ENCODE measurements at regions not wholly inside any gene's neighbourhood (a gene's known extent, or its start where the extent isn't known, plus 50 kb on each side); places are given as distances from the start of the nearest gene placed in this dataset.
"Not testable (repeated sequence)": the region's sequence is repeated elsewhere in the genome, so short reads cannot be mapped to it uniquely, and the experiment has no call there.

DNA sequence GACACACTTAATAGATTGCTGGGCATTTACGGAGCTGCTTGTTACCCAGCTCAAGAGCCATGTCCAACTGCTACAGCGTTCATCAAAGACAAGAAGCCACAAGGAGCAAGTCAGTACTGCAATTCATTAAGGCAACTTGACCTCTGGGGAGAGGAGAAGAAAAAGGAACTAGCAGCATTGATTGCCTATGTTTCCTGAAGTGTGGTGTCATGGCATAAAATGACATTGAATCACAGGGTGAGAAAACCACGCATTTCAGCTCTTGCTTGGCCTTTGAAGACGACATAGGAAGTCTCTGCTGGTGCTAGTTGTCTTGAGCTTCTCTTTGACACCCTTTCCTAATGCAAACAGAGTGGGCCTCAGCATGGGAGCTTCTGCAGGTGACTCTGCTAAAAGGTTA lies 139.1 kb downstream of the CDH26 start:
- no peak for FAIRE-seq

DNA sequence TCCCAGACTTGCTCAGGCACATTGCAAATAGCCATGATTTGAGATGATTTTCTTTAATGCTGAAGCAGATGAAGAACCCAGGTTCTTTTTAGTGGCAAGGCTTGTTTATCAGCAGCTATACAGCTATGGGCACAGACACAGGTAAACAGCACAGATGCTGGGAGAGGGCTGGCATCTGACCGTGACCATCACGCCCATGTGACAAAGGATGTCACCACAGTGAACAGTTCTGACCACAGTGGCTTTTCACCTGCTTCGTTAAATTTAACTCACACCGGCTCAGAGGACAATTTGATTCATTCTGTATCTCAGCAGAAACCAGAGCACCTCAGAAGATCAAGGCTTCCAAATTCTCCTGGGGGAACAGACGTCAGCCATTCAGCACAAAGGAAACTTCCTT lies 142.6 kb downstream of the CDH26 start:
- FAIRE-seq, result no peak

DNA sequence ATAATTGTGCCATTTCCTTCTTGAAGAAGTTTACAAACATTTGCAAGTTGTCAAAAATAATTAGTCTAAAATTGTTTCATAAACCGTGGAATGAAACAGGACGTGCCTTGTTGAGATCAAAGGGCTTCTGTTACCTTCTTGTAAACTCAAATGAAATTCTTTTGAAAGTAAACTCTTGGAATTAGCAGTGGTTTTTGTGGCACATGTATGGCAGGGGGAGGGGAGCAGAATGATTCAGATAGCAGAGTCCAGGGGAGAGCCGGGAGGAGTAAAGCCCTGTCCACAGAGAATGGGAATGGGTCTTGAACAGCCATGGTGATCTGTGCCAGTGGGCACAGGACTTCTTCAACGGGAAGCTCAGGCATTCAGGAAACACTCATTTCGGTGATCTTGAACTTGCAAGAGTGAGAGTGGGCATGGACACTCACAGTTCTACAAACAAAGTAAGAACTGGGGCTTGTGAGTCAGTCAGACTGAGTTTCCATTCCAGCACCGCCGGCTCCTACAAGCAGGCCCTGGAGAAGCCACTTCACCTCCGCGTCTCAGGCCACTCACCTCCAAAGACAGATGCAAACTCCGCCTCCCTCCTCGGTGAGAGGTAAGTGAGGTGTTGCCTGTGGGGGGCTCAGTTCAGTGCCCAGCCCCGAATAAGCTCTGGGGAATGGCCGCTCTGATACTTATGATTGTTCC lies 143.1 kb downstream of the CDH26 start:
- FAIRE-seq, result no peak

DNA sequence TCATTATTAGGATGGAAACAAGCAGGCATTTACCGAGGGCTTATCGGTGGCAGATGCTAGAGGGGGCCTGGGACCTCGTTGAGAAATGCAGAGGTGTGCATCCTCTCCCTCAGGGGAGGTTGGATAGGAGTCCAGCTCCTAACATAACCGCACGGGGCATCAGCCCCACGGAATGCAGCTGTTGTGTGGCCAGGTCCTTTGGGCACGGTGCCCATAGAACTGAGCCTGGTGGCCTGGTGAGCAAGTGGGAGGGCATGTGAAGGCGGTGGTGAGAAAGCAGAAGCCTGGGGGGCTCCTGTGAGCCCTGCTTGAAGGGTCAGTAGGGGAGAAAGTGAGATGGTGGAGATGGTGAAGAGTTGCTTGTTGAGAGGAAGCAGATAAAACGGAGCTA lies 143.7 kb downstream of the CDH26 start:
- FAIRE-seq, result no peak

DNA sequence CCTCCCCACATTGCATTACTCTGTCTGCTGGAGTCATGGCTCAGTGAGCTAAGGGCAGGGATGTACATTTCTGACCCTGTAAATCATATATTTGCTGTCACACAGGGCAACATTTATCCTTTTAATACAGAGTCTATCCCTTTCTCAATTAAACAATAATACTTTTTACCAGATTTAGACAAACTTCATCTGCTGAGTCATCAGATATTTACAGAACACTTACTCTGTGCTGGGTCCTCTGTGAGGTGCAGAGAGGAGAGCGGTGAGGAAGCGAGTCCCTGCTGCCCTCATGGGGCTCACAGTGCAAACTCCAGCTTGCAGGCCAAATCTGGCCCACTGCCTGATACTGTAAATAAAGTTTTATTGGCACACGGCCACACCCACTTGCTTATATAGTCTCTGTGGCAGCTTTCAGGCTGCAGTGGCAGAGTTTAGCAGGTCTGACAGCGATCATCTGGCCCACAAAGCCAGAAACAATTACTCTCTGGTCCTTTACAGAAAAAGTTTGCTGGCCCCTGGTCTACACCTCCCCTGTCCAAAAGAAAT lies 144.5 kb downstream of the CDH26 start:
- FAIRE-seq, result no peak

DNA sequence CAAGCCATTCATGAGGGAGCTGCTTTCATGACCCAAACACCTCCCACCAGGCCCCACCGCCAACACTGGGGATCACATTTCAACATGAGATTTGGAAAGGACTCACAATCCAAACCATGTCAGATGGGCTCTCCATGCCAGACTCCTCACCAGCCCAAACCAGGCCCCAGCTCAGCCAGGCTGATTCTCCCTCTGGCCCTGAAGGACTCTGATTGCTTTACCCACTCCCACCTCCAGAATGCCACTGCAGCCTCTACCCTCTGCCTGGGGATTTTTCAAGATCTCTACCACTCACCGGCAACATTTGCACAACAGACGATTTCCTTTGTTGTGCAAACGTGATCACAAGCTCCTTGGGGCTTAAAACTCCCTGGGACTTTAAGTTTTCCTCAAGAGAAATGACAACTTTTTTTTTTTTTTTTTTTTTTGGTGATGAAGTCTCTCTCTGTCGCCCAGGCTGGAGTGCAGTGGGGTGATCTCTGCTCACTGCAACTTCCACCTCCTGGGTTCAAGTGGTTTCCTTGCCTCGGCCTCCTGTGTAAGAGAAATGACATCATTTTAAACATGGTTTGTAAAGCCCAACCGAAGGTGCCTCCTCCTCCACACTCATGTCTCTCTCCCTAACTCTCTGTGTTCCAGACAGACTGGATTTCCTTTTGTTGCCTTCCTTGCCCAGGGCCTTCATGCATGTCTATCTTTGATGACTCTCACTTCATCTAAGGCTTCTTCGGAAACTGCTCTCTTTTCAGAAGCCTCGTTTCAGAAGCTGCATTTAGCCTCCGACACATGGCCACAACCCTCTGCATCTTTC lies 147.0 kb downstream of the CDH26 start:
- no peak for FAIRE-seq

DNA sequence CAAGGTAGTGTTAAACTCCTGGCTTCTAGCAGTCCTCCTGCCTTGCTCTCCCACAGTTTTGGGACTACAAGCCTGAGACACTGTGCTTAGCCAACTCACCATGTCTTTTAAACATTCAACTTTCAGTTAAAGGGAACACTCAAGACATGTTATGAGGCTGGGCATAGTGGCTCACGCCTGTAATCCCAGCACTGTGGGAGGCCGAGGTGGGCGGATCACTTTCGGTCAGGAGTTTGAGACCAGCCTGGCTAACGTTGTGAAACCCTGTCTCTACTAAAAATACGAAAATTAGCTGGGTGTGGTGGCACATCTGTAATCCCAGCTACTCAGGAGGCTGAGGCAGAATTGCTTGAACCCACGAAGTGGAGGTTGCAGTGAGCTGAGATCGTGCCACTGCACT lies 148.0 kb downstream of the CDH26 start:
- FAIRE-seq, result not testable (repeated sequence)

DNA sequence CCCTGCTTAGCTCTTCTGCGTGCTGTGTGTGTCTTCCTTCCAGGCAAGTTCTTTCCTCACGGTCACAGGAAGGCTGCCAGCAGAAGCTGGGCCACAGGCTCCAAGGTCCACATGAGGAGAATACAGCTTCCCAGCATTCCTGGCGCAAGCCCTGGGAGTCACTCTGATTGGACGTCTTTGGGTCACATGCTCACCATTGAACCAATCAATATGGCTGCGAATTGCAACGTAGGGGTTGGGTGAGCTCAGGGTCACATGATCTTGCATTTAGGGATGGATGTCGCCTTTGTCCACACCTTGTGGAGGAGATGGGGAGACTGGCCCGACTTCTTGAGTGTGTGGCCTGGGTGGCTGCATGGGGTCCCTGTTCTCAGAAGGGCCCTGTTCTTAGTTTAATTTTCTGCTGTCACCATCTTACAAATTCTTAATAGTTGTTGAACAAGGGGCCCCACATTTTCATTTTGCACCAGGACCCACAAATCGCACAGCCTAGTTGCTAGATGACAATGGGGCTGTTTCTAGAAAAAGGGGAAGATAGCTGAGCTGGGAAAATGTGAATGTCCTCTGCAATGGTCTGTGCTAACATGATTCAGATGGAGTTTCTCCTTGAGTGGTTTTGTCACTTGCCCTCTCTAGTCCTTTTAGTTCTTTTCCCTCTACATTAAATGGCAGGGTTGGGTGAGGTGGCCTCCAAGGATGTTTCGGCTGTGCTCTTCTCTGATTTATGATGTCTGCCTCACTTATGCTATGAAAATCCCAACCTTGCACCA lies 149.6 kb downstream of the CDH26 start:
- no peak for FAIRE-seq

DNA sequence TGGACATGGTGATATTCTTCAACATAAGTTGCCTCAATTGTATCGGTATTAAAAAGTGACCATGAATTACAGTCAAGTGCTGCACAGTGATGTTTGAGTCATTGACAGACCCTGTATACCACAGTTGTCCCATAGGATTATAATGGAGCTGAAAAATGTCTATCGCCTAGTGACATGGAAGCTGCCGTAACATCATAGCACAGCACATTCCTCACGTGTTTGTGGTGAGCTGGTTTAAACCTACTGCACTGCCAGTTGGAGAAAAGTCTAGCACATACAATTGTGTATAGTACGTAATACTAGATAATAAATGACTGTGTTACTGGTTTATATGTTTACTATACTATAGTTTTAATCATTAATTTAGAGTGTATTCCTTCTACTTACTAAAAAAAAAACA lies 150.2 kb downstream of the CDH26 start:
- no peak for FAIRE-seq

DNA sequence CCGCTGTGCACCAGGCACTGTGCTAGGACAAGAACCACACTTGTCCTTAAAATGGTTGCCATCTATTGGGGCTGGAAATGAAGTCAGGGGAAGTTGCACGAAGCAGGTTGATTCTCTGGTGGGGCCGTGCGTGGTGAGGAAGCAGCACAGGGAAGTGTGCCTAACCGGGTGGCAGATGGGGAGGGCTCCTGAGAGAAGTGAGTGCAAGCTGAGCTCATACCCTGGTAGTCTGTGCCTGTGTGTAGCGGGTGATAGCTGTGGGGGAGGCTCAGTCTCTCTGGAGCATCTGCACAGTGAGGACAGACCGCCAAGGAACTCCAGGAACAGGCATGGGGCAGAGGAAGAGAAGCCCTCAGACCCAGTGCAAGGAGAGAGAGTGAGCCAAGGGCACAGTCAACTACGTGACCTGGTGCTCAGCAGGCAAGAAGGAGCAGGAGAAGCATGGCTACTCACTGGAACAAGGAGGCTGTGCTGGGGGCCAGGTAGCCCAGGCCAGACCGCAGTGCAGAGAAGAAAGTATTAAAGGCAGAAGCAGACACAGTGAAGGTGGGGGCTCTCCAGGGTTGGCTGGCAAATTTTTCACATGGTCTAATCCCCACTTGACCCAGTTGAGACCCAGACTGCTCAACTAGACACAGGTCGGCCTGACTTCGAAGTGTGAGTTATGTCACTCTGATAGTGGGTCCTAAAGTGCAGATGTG lies 155.0 kb downstream of the CDH26 start:
- no peak for FAIRE-seq

DNA sequence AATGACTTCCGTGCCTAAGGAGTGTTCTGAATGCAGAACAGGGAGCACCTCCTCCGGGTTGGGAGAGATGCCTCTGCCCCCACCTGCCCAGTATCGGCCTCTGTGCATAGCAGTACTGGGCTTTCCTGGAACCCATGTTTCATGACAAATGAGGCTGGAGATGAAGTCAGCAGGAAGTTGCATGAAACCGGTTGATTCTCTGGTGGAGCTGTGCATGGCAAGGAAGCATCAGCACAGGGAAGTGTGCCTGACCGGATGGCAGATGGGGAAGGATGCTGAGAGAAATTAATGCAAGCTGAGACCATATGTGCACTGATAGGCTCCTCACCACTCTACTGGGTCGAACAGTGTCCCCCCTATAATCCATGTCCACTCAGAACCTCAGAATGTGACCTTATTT lies 155.5 kb downstream of the CDH26 start:
- no peak for FAIRE-seq

DNA sequence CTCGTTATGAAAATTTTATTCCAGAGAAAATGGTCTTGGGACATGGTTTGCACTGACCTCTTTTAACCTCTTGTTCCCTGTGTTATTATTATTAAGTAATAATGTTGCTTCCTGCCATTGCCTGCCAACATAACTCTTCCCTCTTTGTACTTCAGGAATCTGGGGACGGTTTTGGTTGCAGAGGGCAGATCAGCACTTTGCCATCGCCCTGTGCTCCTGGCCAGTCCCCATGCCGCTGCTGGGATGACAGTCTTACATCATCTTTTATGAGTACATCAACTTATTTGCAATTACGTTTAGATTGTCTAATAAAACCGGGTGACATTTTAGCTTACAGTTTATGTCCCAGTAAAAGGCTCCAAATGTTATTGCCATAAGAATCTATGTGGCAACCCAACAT lies 157.2 kb downstream of the CDH26 start:
- FAIRE-seq, result no peak

DNA sequence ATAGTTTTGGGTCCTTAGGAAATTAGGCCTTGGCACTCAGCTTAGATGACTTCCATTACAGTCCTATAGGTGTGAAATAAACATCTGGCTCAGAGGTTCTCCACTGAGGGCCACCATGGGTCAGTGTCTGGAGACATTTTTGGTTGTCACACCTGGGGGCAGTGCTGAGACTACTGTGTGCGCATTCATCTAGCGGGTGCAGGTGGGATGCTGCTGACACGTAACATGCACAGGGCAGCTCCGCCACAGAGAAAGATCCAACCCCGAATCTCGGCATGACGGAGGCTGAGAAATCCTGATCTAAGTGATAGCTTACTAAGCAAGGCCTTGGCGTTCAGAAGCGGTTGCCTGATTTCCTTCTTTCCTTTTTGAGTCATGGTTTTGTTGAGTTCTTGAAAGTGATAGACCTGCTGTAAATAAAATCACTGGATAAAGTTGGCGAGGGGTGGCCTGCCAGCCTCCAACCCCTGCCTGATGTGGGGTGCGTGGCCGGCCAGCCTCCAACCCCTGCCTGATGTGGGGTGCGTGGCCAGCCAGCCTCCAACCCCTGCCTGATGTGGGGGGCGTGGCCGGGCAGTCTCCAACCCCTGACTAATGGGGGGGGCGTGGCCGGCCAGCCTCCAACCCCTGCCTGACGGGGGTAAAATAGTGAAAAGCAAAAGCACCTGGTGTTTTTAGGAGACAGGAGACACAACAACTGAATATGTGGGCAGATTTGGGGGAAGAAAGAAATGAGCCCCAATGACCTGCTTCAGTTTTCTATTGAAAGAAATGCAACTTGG lies 158.1 kb downstream of the CDH26 start:
- no peak for FAIRE-seq

DNA sequence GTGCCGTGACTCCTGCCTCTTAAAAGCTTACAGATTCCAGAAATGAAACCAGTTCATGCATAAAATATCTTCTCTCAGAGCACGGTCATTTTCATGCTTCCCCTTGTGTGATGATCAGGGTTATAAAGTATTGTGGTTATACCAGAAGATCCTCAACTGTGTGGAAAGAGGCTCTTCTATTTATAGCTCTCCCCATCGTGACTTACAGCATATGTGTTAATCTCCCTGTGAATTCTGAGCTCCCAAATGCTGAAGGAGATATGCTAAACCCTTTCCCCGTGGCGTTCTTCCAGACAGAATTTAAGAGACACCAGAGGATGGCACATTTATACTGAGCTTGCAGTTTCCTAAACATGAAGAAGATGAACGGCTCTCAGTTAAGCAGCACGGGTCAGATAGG lies 158.8 kb downstream of the CDH26 start:
- FAIRE-seq, result no peak

DNA sequence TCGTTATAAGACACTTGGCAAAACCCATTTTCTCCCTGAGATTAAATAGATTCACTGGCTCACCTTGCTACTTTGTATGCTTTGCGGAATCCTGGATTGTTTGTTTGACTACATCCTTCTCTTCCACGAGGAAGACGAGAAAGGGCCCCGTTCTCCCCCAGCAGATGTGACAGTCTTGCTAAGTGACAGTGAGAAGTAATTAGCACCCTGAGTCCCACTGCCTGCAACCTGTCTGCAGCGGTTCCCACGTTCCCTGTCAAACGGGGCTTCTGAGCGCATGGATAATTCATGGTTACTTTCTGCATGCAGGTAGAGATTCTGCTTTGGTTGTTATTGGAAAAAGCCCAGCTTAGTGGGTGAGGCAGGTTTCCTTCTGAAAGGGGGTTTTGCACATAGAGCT lies 163.7 kb downstream of the CDH26 start:
- no peak for FAIRE-seq

DNA sequence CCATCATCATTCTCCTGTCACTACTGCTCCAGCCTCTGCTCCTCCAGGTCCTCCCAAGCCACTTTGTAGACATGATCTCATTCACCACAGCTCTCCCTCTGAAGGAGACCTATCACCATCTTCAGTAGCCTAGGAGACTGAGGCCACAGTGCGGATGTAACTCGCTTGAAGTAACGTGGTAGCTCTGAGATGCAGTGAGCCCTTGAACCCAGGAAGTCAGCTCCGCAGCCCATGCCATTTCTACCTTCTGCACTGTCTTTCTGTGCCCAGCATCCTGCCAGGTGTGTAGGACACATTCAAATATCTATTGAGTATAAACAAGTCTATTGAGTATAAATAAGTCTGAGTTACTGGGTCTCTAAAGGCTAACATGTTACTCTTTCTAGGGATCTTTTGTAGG lies 164.4 kb downstream of the CDH26 start:
- no peak for FAIRE-seq

DNA sequence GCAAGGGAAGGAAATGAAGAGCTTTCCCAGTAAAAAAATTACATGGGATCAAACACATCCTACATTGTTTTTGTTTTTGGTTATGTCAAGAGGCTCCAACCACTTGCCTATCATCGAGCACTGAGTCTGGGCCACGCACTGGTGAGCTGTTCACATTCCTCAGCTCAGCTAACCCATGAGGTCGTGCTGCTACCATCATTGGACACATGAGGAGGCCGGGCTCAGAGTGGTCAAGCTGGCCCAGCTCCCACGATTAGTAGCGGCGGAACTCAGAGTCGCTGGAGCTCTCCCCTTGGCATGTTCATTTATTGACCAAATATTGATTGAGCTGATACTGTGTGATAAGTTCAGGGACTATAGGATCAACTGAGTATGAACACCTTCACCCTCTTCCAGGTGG lies 164.9 kb downstream of the CDH26 start:
- no peak for FAIRE-seq

DNA sequence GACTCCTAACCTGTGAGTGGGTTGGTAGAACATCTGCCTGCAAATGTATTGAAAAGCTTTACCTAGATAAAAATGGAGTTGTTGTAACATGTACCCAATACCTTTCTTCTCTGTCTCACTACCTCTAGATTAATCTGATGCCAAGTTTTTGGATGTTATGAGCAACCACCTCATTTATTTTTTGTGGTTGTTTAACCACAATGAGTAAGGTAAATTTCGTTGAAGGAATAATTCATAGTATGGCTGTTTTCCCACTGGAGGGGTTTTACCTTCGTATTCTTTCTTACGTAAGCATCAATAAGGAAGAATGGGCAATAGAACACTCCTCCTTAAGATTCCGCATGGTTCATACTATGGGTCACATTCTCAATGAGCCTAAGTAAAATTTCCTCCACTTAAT lies 165.4 kb downstream of the CDH26 start:
- FAIRE-seq, result no peak

DNA sequence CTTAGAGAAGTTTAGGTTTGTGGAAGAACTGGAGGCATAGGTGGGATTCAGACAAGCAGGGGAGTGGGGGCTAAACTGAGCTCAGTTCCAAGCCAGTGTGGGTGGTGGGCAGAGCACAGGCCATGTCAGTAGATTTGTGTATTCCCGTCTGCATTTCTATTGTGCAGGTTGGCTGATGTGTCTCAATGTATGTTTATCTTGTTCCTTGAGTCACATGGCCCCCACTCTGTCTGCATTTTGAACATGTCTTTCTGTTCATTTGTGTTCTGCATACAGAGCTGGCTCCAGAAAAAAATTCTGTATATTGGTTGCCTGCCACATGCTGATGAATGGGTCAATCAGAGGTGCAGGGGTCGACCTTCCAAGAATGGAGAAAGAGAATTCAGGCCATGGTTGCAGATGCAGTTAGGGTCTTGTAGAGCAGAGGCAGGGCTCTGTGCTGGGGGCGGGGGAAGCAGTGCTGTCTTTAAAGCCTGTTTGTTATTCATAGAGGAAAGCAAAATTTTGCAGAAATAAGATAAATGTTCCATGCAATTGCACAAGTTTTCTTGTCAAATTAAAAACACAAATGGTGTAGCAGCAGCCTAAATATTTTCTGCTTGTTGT lies 166.7 kb downstream of the CDH26 start:
- FAIRE-seq, result no peak

DNA sequence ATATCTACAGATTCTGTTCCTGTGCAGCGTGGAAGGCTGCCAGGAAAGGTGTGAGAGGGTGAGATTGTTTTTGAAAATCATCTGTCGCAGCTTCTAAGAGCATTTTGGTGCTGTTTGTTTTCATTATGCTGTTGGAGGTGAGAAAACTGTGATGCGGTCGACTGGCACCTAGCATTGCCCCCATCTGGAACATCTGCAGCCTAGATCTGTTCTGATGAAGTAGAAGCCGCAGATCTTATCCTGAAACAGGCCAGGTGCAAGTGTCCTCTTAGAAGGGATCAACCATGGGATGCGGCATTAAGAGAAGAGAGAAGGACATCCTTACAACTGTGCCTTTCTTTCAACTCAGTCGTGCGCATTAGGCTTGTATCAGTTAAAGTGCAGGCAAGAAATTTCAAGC lies 167.3 kb downstream of the CDH26 start:
- no peak for FAIRE-seq

DNA sequence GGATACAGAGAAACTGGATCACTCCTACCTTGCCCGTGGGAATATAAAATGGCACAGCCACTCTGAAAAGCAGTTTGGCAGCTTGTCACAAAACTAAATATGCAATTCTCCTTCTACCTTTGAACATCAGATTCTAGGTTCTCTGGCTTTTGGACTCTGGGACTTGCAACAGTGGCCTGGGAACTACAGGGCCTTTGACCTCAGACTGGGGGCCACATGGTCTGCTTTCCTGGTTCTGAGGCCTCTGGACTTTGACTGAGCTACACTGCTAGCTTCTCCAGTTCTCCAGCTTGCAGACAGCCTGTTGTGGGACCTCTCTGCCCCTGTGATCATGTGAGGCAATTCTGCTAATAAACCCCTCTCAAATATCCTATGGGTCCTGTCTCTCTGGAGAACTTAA lies 168.8 kb downstream of the CDH26 start:
- no peak for FAIRE-seq

DNA sequence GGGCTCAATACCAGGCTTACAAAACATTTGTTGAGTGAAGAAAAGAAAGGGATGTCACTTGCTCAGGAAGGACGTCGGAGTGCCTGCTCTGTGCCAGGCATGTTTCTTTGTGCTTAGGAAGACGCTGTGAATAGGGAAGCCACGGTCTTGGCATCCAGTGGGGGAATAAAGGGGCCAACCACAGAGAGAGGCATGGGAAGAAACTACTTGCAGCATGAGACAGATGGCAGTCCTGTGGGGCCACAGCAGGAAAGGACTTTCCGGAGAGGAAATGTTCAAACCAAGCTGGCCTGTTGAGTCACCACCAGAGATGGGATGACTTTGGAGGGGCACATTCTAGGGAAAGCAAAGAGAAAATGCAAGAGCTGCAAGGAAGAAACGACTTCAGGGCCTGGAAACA lies 173.2 kb downstream of the CDH26 start:
- FAIRE-seq, result no peak
